HG03558 (cell line): ENCODE measurements at regions not wholly inside any gene's neighbourhood (a gene's known extent, or its start where the extent isn't known, plus 50 kb on each side); places are given as distances from the start of the nearest gene placed in this dataset.
"Not testable (repeated sequence)": the region's sequence is repeated elsewhere in the genome, so short reads cannot be mapped to it uniquely, and the experiment has no call there.

Source experiments
- ATAC-seq: cut with Tn5 transposase; IDR thresholded peaks from one replicate; pipeline ENCODE4 v1.9.1; 2021; ENCODE audit warnings: moderate number of reproducible peaks; ENCODE audit not compliant: unreplicated experiment; ENCODE audit errors: extremely low read depth

DNA sequence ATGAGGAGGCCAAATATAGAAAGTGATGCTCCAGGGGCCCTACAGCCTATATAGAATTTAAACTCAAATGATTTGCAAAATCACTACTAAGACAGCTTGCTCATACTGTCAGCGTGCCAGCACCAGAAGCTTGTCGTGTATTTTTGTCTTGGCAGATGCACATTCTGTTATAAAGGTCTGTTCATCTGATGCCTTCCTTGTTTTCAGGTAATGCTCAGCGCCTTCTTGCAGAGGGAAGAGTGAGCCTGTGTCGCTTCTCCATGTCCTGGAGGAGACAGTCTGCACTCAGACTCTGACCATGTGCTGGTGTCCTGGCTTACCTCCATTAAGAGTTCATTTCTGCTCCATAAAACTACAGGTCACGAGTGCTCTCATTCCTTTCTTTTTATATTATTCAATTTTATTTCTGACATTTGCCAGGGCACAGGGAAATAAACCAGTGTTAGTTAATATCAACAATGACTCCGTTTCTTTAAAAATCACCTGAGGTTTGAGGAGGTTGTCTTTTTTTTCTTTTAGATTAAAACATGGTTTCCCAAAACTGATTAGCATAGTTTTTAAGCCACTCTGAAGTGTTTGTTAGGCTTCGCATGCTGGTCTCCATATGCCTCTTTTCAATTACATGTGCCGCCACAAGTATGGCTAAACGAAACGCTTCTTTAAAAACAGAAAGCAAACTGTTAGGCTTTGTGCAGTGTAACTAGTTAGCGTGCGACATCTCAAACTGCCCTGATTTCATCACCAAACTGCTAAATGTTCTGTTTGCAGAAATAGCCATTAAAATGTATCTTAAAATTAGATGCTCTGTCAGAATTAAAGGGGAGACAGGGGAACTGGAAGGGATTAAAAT, 215.2 kb upstream of the GK2 start:
- no peak for ATAC-seq

GRCh38 chr4:79621061-79621460, 213.0 kb upstream of the GK2 start:
- ATAC-seq, result no peak

- no peak for ATAC-seq
These were observed 212.6 kb upstream of the GK2 start for GRCh38 chr4:79620617-79621016.

- no peak for ATAC-seq
These were observed 205.4 kb upstream of the GK2 start for GRCh38 chr4:79613269-79613935.

GRCh38 chr4:79611026-79611425, 203.0 kb upstream of the GK2 start:
- ATAC-seq, result no peak

GRCh38 chr4:79609817-79610216, 201.8 kb upstream of the GK2 start:
- no peak for ATAC-seq

GRCh38 chr4:79607979-79608378, 200.0 kb upstream of the GK2 start:
- no peak for ATAC-seq

GRCh38 chr4:79604152-79604551, 196.1 kb upstream of the GK2 start:
- no peak for ATAC-seq

DNA sequence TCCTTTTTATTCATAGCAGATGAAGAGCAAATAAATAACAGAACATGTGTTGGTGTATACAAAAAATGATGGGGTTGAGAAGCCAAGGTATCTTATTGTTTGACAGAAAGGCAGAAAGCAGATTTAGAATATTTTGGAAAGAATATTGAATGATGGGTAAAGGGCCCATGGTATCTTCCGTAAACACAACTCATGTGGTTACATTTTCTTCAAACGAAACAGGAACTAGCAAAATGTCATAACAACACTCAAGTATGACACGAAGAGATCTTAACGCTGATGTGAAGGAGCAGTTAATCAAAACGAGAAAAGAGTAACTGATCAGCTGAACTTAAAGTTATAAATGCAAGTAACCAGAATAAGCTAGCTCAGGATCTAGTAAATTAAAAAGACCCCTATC, 195.7 kb upstream of the GK2 start:
- ATAC-seq, result peak; percentile 47

GRCh38 chr4:79599691-79600090, 191.7 kb upstream of the GK2 start:
- ATAC-seq, result no peak

DNA sequence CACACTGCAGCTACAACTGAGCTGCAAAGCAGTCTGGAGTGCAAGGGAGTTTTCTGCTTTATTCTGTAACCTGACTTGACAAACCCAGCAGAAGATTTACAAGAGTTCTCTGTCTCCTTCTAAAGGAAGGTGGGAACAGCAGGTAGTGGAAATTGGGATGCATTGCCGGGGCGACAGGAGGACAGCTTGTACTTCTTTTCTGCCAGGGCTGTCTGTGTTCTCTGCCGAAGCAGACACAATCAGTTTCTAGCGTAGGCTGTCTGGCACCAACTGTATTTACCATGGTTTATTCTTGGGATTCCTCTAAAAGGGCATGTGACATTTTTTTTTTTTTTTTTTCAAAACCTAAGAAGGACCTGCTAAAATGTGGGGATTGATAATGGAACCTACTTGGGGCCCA, 190.8 kb upstream of the GK2 start:
- no peak for ATAC-seq

DNA sequence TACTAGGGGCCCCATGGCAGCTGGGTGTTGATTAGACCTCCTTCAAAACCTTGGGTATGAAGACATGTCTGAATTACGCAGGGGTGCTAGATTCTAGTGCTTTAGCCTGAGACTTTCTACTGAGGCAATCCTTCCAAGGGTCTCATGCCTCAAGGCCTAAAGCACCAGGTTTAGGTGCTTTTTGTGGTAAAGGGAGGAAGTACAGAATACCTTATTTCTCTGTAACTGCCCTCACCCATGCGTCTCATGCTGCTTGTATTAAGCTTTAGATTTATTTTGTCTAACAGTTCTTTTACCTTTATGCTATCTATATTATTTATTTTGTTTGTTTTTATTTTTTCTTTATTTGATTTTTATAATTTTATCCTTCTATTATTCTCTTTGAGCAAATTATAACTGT, 190.2 kb upstream of the GK2 start:
- no peak for ATAC-seq

DNA sequence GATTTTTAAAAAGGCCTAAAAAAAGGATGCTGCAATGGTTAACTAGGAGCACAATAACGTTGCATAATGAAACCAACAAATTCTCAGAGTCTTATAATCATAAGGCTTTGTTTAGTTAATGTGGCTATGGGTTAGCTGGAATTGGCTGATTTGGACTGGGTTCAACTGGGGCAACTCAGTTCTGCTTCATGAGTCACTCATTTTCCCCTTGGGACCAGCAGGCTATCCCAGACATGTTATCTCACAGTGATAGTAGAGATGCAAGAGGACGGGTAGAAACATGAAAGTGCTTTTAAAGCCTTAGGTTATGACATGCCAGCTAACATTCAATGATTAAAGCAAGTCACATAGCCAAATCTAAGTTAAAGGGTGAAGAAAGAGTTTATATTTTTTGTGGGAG, 189.2 kb upstream of the GK2 start:
- no peak for ATAC-seq

GRCh38 chr4:79592218-79592617, 184.2 kb upstream of the GK2 start:
- ATAC-seq, result not testable (repeated sequence)

DNA sequence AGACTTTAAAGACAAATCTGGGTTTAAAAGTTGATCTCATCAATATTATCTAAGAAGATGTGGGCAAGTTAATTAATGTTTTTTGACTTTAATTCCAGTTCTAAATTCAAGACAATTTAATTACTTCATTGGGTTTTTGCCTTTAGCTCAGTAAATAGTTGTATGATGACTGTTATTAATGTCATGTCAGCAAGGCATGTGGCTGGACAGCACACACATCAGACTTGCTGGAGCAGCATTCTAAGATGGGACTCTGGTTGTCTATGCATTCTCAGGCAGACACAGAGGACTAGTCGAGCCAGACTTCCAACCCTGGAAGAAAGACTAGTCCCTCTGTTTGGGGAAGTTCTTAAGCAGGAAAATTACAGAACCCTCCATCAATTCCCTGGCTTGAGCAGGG, 180.7 kb upstream of the GK2 start:
- no peak for ATAC-seq

GRCh38 chr4:79587207-79587606, 179.2 kb upstream of the GK2 start:
- ATAC-seq, result not testable (repeated sequence)

DNA sequence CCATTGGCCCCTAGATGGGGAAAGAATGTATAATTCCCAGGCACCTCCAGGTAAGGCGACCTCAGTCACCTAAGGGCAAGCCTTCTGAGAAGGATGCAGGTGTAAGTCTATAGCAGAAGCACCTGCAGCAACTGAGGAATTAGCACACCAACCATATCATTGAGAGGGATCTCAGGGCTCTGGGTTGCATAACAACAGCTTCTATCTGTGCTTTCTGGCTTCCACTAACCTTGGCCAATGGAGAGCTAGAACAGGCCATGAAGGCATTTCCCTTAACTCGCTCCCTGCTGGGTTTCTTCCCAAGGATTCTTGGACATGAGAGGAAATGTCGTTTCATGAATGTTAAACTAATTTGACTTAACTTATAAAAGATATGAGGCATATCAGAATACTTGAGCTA, 177.8 kb upstream of the GK2 start:
- no peak for ATAC-seq

- no peak for ATAC-seq
These were observed 177.3 kb upstream of the GK2 start for GRCh38 chr4:79585330-79585729.

DNA sequence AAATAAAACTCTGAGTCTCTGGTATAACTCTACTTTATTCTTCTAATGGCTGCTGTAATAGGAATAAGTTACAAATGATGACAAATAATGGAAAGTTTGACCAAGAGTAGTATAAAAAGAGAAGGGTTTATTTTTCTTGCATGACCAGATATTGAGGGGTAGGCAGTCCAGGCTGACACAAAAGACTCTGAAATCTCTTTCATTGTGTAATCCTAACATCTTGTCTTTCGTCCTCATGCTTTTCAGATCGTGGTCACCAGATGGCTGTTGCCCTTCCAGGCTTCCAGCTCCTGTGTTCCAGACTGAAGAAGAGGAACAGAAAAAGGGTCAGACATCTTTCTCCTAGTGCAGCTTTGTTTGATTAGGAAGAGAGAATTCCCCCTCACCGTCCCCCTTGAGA, 176.9 kb upstream of the GK2 start:
- no peak for ATAC-seq

DNA sequence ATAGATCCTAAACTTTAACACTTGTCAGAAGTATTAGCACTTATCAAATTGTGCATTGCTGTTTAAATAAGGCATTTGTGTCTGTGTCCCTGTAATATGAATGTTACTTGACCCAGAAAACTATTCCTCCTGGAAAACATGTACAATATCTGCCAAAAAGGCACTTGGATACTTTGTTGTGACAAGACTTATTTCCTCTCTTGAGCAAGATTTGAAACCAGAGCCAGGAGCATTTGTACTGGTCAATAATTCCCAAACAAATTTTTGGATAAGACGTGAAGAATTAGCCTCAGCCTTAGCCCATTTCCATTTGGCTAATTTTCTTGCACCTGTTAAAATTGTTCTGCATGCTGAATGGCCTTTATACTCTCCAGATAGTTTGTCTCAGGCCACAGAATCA, 176.3 kb upstream of the GK2 start:
- ATAC-seq, result no peak

GRCh38 chr4:79578606-79579005, 170.6 kb upstream of the GK2 start:
- ATAC-seq, result no peak

GRCh38 chr4:79576429-79576753, 168.4 kb upstream of the GK2 start:
- no peak for ATAC-seq
